ENCODE measurements at regions not wholly inside any gene's neighbourhood (a gene's known extent, or its start where the extent isn't known, plus 50 kb on each side); places are given as distances from the start of the nearest gene placed in this dataset.
A peak's percentile ranks its signal among the peaks of the same experiment; 100 is the strongest.

GRCh38 chr3:107044677-107045076 is 332.6 kb upstream of the CCDC54 start:
- DNase-seq (ENCODE audit: extremely low spot score, insufficient read length, low read depth) (no peak), FAIRE-seq (no peak)

GRCh38 chr3:107045791-107046190 is 331.4 kb upstream of the CCDC54 start:
- DNase-seq (ENCODE audit: extremely low spot score, insufficient read length, low read depth): no peak

DNA sequence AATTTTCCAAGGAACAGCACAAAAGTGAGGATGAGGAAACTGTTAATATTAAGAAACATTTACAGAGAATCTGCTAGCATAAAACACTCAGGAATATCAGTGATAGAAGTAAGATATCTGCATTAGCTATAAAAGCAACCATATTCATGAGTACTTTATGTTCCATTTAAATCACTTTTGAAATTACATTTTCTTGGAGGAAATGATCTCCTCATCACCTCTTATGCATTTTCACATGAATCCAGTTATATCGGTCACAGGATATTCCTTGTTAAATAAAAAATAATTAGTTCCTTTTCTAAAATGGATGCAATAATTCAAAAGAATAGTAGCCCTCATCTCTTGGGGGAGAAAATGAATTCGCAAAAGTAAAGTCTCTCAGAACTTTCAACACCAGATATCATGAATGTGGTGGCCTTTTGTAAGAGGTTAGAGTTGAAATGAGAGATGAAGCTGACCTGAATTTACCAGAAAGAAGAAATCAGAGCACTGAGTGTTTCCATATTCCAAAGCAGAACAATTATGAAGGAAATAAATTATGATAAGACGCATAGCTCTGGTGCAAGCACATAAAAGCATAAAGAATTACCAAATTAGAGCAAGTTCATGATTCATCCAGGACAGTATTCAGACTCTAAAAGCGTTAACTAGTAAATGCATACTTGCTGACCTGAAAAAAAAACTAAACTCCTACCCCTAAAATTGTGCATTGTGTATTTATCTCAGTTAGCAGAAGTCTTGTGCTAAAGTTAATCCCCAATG is 321.9 kb upstream of the CCDC54 start:
- FAIRE-seq: no peak
- no peak for DNase-seq (ENCODE audit: extremely low spot score, insufficient read length, low read depth)

More at GRCh38 chr3:107045791-107046190, 331.4 kb upstream of the CCDC54 start:
- no peak for FAIRE-seq

GRCh38 chr3:107061466-107061865 is 315.8 kb upstream of the CCDC54 start:
- DNase-seq (ENCODE audit: extremely low spot score, insufficient read length, low read depth) (no peak), FAIRE-seq (no peak)

DNA sequence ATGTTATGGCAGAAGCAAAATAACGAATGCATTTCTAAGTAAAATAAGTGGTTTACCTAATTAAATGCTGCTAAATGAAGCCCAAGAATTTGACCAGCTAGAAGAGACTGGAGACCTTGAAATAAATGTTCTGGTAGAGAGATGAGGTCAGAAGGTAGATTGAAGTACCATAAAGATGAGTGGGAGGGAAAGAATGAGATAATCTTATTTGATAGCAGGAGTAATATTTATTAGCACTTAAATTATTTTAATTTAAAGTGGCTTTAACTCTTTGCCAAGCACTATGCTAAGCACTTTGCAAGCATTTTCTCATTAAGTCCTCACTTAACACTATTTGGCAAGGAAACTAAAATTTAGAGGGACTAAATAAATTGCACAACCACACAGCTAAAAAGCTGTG is 314.9 kb upstream of the CCDC54 start:
- DNase-seq (ENCODE audit: extremely low spot score, insufficient read length, low read depth) (no peak), FAIRE-seq (no peak)

GRCh38 chr3:107062787-107063186 is 314.5 kb upstream of the CCDC54 start:
- FAIRE-seq: no peak
- no peak for DNase-seq (ENCODE audit: extremely low spot score, insufficient read length, low read depth)

DNA sequence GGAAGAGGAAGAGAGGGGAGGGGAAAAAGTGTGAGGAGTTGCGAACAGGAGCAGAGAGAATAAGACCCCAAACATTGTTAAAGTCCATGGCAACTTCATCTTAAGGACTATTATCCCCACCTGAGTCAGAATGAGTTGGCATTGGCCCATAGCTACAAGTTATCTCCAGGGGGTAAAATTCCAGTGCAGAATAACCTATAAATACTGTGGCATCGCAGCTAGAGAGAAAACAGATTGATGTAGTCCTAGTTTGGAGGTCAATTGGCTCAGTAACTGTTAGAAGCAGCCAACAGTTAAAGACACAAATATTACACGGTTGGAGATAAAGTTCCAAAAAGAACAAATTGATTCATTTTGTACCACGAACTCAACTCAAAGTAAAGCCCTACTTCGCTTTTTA is 313.9 kb upstream of the CCDC54 start:
- no peak for DNase-seq (ENCODE audit: extremely low spot score, insufficient read length, low read depth)

DNA sequence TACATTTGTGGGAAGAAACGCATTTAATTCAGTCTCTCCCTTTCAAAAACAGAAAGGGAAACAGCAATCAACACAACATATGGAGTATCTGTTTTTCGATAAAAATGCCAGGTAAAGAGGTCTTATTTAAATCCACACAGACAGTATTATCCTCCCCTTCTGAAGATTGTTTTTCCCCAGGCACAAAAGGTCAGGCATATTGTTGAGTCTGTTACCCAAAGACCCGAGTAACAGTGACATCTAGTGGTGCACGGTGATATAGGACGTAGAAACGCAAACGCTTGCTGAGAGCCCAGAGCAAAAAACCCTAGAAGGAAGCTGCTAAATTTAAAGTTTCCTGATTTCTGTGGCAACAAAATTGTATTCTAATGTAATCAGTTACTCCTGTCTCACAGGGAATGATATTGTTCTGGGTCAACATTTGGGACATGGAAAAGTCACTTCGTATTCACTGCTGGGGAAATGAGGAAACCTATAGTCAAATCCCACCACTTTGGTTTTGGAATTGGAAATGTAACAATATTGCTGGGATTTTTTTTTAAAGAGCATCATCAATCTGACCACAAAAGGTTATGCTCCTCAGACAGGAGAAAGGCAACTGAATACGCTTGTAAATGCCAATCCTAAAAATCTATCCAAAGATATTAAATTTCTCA is 312.7 kb upstream of the CCDC54 start:
- DNase-seq (ENCODE audit: extremely low spot score, insufficient read length, low read depth) (peak; percentile 8), FAIRE-seq (peak; percentile 83)

More for the DNA sequence above, 313.9 kb upstream of the CCDC54 start:
- no peak for FAIRE-seq

DNA sequence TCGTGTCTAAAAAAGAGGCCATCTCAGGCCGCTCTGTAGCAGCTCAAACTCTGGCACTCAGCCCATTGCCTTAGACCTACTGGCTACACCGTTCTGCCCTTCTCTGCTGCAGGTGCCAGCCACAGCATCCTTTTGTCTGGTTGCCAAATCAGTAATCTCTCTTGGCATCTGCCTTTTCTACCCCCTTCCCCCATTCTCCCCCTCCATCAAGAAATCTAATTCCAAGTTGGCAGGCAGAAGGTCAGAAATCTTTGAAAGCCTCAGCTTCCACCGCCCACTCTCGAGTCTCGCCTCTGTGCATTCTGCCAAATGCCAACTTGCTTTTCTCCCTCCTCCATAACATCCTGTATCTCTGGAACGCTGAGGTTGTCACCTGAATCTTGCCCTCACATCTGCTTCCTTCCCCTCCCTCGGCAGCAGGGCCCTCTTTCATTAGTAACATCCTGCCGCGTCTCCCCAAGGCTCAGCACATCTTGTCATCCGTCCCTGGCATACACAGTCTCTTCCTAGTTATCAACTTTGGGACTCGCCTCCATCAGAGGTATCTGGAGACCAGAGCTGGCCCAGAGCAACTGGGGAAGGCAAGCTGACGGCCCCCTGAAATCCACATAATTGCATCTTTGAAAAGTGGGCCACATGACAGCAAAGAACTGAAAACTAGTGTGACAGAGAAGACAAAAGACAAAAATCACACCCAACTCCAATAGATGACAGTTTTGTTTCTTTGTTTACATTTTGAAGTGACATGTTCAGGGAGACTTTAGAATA is 312.0 kb upstream of the CCDC54 start:
- no peak for FAIRE-seq
- DNase-seq (ENCODE audit: extremely low spot score, insufficient read length, low read depth): no peak

DNA sequence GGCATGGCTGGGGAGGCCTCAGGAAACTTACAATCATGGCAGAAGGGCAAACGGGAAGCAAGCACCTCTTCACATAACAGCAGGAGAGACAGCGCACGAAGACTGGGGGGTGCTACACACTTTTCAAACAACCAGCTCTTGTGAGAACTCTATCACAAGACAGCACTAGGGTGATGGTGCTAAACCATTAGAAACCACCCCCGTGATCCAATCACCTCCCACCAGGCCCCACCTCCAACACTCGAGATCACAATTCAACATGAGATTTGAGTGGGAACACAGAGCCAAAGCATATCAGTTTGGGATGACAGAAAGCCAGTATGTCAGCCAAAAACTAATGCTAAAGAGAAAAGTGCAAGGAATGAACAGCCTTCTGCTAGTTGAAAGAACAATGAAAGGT is 309.8 kb upstream of the CCDC54 start:
- no peak for DNase-seq (ENCODE audit: extremely low spot score, insufficient read length, low read depth)
- no peak for FAIRE-seq

DNA sequence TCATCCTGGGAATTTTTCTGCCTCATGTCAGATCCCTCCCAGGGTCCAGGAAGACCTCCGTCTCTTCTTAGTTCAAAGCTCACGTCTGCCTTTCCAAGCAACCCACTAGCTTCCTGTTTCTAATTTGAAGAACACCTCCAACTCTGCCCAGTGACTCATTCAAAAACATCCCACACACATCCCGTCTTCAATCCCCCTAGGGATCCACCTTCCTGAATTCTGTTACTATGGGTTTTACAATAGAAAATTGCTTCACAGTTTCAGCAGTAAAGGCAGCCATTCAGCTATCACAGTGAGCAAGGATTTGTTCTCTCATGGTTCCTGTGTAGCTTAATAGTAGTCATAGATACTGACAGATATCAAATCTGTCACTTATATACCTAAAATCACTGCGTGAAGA is 308.3 kb upstream of the CCDC54 start:
- FAIRE-seq (no peak), DNase-seq (ENCODE audit: extremely low spot score, insufficient read length, low read depth) (no peak)

DNA sequence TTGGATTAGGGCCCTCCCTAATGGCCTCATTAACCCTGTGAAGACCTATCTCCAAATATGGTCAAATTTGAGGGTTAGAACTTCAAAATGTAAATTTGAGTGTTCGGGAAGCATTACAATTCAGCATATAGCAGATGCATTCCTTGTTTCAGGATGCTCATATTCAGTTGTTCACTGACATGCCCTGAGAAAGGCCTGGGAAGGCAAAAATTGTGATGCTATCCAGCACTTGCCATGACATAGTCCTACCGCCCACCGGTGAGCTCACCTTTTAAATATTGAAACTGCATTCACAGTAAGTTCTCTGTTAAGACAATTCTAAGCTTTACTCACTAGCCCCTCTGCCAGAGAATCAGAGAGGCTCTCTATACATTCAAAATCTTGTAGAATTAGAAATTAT is 300.3 kb upstream of the CCDC54 start:
- no peak for FAIRE-seq
- DNase-seq (ENCODE audit: extremely low spot score, insufficient read length, low read depth): no peak

DNA sequence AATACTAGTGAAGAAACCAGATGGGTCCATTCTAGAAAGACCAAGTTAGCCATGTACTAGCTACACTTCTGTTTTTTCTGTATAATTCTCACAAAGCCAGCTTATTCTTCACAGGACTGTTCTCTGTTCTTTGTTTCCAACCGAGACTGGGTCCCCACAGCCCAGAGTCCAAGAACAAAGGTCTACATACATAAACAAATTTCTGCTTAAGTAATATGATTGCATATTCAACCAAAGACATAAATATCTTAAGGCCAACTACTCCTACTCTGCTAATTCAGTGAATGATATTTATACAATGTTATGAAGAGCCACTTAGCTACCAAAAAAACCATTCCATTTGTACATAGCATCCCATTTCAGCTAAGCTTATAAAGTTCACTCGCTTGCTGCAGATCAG is 299.8 kb upstream of the CCDC54 start:
- DNase-seq (ENCODE audit: extremely low spot score, insufficient read length, low read depth) (no peak), FAIRE-seq (no peak)

- DNase-seq (ENCODE audit: extremely low spot score, insufficient read length, low read depth) (no peak), FAIRE-seq (no peak)
These were observed 294.7 kb upstream of the CCDC54 start for GRCh38 chr3:107082527-107082926.

GRCh38 chr3:107085261-107085660 is 292.0 kb upstream of the CCDC54 start:
- FAIRE-seq (no peak), DNase-seq (ENCODE audit: extremely low spot score, insufficient read length, low read depth) (no peak)

DNA sequence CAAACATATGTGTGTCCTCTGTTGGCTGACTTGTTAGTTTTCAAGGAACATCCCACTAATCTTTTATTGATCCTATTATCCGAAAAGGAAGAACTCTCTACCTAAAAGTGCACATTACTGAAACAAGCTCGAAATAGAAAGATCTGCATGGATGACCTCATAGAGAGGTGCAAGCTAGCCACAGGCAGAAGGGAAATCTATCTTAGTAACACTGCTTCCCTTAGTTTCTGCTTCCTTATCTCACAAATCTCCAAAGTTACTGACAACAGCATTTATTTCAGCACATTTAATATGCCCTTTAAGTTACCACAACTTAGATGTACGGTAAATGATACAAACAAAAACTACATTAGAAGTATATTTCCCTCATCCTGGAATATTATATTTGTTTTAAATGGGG is 285.1 kb upstream of the CCDC54 start:
- no peak for FAIRE-seq

DNA sequence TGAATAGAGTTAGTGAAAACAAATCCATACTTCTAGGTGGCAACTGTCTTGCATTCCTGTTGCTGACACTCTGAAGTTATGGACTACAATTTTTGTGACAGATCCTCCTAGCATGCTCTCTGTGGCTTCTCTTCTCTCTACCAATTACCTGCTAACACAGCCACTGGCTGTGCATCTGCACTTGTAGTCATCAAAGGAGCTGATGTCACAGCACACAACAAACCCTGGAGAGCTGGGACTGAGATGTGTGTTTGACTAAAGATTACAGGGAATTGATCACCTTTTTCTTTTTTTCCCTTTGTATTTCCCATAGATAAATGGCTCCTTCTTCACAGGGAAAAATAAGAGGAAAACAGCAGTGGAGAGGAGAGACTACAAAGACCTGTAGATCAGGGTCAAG is 278.4 kb upstream of the CCDC54 start:
- FAIRE-seq (no peak), DNase-seq (ENCODE audit: extremely low spot score, insufficient read length, low read depth) (no peak)

More for the DNA sequence above, 285.1 kb upstream of the CCDC54 start:
- DNase-seq (ENCODE audit: extremely low spot score, insufficient read length, low read depth): no peak

DNA sequence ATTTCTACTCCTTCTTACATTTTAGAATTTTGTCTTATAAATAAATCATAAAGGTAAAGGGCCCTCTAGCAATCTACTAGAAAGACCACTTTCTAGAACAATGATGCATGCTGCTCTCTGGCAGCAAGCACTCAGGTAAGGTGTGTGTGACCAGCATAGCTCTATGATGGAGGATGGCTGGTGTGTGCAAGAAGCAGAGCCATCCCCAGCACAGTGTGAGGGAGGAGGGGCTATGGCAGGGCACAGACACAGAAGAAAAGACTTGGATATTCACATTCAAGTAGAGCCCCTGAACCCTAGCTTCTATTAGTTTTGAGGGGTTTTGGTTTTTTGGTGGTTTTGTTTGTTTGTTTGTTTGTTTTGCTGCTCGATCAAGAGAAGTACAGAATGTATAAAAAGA is 277.1 kb upstream of the CCDC54 start:
- FAIRE-seq: no peak
- no peak for DNase-seq (ENCODE audit: extremely low spot score, insufficient read length, low read depth)

DNA sequence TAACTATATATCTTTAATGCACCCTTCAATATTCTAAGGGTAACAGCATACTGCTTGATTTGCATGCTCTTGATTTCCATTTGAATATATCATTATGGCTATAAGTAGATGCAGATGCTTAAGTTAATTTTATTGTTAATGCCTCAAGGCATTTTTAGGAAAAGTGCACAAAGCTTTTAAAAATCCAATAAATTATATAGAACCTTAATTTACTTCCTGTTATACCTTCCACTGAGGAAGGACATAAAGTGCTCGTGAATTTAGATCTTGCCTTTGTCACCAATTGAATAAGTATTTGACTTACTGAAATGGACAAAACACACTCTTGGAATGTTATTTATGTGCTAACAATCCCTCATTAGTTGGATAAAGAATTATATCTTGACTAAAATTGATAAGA is 276.7 kb upstream of the CCDC54 start:
- FAIRE-seq (no peak), DNase-seq (ENCODE audit: extremely low spot score, insufficient read length, low read depth) (no peak)

- FAIRE-seq (no peak), DNase-seq (ENCODE audit: extremely low spot score, insufficient read length, low read depth) (no peak)
These were observed 273.5 kb upstream of the CCDC54 start for GRCh38 chr3:107103786-107104185.

DNA sequence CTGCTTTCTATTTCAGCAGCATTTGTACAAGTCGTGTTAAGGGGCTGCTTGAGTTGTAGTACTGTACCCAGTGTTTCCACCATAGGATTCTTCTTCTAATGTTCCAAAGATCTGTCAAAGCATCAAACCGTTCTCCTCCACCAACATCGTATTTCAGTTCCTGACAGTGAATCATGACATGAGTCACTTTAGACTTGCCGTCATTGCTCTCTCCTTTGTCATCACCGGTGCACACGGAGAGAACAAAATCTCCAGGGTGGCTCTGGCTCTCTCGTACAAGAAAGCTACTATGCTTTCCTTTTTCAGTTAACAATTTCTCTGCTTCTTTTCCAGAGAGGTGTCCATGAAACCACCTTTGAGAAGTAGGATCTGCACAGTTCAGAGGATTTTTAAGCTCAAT is 270.9 kb upstream of the CCDC54 start:
- FAIRE-seq (no peak), DNase-seq (ENCODE audit: extremely low spot score, insufficient read length, low read depth) (no peak)
